ENCODE measurements at regions not wholly inside any gene's neighbourhood (a gene's known extent, or its start where the extent isn't known, plus 50 kb on each side); places are given as distances from the start of the nearest gene placed in this dataset.

GRCh38 chrX:96311366-96311765, 373.3 kb upstream of the DIAPH2 start:
- intact Hi-C loops (cut with DNase I) = no loop called here
- DNase-seq (ENCODE audit: low spot score) = no peak

GRCh38 chrX:96314985-96315384, 369.7 kb upstream of the DIAPH2 start:
- intact Hi-C loops (cut with DNase I) = no loop called here

GRCh38 chrX:96361844-96362243, 322.8 kb upstream of the DIAPH2 start:
- no peak for DNase-seq (ENCODE audit: low spot score)
- intact Hi-C loops (cut with DNase I) = no loop called here

More at GRCh38 chrX:96314985-96315384, 369.7 kb upstream of the DIAPH2 start:
- DNase-seq (ENCODE audit: low spot score) = no peak

GRCh38 chrX:96372313-96373046, 312.2 kb upstream of the DIAPH2 start:
- intact Hi-C loops (cut with DNase I) = no loop called here
- DNase-seq (ENCODE audit: low spot score) = no peak

- intact Hi-C loops (cut with DNase I) = no loop called here
- DNase-seq (ENCODE audit: low spot score) = no peak
These were observed 311.6 kb upstream of the DIAPH2 start for GRCh38 chrX:96373047-96373355.

GRCh38 chrX:96376266-96376665, 308.4 kb upstream of the DIAPH2 start:
- DNase-seq (ENCODE audit: low spot score) = no peak
- intact Hi-C loops (cut with DNase I) = no loop called here

GRCh38 chrX:96379951-96380350, 304.7 kb upstream of the DIAPH2 start:
- intact Hi-C loops (cut with DNase I) = no loop called here

GRCh38 chrX:96382018-96382417, 302.6 kb upstream of the DIAPH2 start:
- no peak for DNase-seq (ENCODE audit: low spot score)
- intact Hi-C loops (cut with DNase I) = no loop called here

More at GRCh38 chrX:96379951-96380350, 304.7 kb upstream of the DIAPH2 start:
- no peak for DNase-seq (ENCODE audit: low spot score)

- intact Hi-C loops (cut with DNase I) = no loop called here
These were observed 301.2 kb upstream of the DIAPH2 start for GRCh38 chrX:96383428-96383827.

GRCh38 chrX:96386325-96386724, 298.3 kb upstream of the DIAPH2 start:
- intact Hi-C loops (cut with DNase I) = no loop called here
- no peak for DNase-seq (ENCODE audit: low spot score)

More at GRCh38 chrX:96383428-96383827, 301.2 kb upstream of the DIAPH2 start:
- DNase-seq (ENCODE audit: low spot score) = no peak

- intact Hi-C loops (cut with DNase I) = no loop called here
- no peak for DNase-seq (ENCODE audit: low spot score)
These were observed 297.7 kb upstream of the DIAPH2 start for GRCh38 chrX:96386981-96387380.

GRCh38 chrX:96387801-96388200, 296.8 kb upstream of the DIAPH2 start:
- intact Hi-C loops (cut with DNase I) = no loop called here
- no peak for DNase-seq (ENCODE audit: low spot score)

GRCh38 chrX:96389281-96390047, 295.2 kb upstream of the DIAPH2 start:
- intact Hi-C loops (cut with DNase I) = no loop called here
- DNase-seq (ENCODE audit: low spot score) = no peak

GRCh38 chrX:96394598-96394997, 290.0 kb upstream of the DIAPH2 start:
- intact Hi-C loops (cut with DNase I) = no loop called here

GRCh38 chrX:96403446-96403845, 281.2 kb upstream of the DIAPH2 start:
- intact Hi-C loops (cut with DNase I) = no loop called here
- no peak for DNase-seq (ENCODE audit: low spot score)

More at GRCh38 chrX:96394598-96394997, 290.0 kb upstream of the DIAPH2 start:
- no peak for DNase-seq (ENCODE audit: low spot score)

- intact Hi-C loops (cut with DNase I) = no loop called here
- no peak for DNase-seq (ENCODE audit: low spot score)
These were observed 278.8 kb upstream of the DIAPH2 start for GRCh38 chrX:96405842-96406241.

- no peak for DNase-seq (ENCODE audit: low spot score)
- intact Hi-C loops (cut with DNase I) = no loop called here
These were observed 277.6 kb upstream of the DIAPH2 start for GRCh38 chrX:96407072-96407471.

- intact Hi-C loops (cut with DNase I) = no loop called here
- DNase-seq (ENCODE audit: low spot score) = no peak
These were observed 277.1 kb upstream of the DIAPH2 start for GRCh38 chrX:96407501-96407900.

- intact Hi-C loops (cut with DNase I) = no loop called here
- no peak for DNase-seq (ENCODE audit: low spot score)
These were observed 276.7 kb upstream of the DIAPH2 start for GRCh38 chrX:96407981-96408380.

GRCh38 chrX:96410927-96411326, 273.7 kb upstream of the DIAPH2 start:
- intact Hi-C loops (cut with DNase I) = no loop called here
- DNase-seq (ENCODE audit: low spot score) = no peak

- intact Hi-C loops (cut with DNase I) = no loop called here
- no peak for DNase-seq (ENCODE audit: low spot score)
These were observed 266.9 kb upstream of the DIAPH2 start for GRCh38 chrX:96417695-96418094.
